CD1c-positive myeloid dendritic cell (primary cell): ENCODE measurements at regions not wholly inside any gene's neighbourhood (a gene's known extent, or its start where the extent isn't known, plus 50 kb on each side); places are given as distances from the start of the nearest gene placed in this dataset.

Experiments
- DNase-seq: peaks from one replicate; pipeline ENCODE4 v3.0.0-alpha.2; 2016; ENCODE audit errors: extremely low spot score

GRCh38 chr18:73235491-73235890 lies 367.7 kb upstream of the NETO1 start:
- DNase-seq: no peak

- no peak for DNase-seq
Measured at GRCh38 chr18:73232933-73233332, 365.1 kb upstream of the NETO1 start.

GRCh38 chr18:73220663-73221062 lies 352.9 kb upstream of the NETO1 start:
- DNase-seq: no peak

GRCh38 chr18:73218293-73218692 lies 350.5 kb upstream of the NETO1 start:
- no peak for DNase-seq

- DNase-seq: no peak
Measured at GRCh38 chr18:73214970-73215369, 347.2 kb upstream of the NETO1 start.

- no peak for DNase-seq
Measured at GRCh38 chr18:73212442-73212841, 344.7 kb upstream of the NETO1 start.

GRCh38 chr18:73201940-73202339 lies 334.2 kb upstream of the NETO1 start:
- DNase-seq: no peak

- DNase-seq: no peak
Measured at GRCh38 chr18:73199151-73199550, 331.4 kb upstream of the NETO1 start.

GRCh38 chr18:73189718-73190117 lies 321.9 kb upstream of the NETO1 start:
- no peak for DNase-seq

GRCh38 chr18:73168236-73168635 lies 300.4 kb upstream of the NETO1 start:
- no peak for DNase-seq

GRCh38 chr18:73164430-73164829 lies 296.6 kb upstream of the NETO1 start:
- no peak for DNase-seq

GRCh38 chr18:73163236-73163635 lies 295.4 kb upstream of the NETO1 start:
- DNase-seq: no peak

- DNase-seq: no peak
Measured at GRCh38 chr18:73156117-73156516, 288.3 kb upstream of the NETO1 start.

GRCh38 chr18:73153271-73153670 lies 285.5 kb upstream of the NETO1 start:
- no peak for DNase-seq

GRCh38 chr18:73151086-73151485 lies 283.3 kb upstream of the NETO1 start:
- no peak for DNase-seq

- DNase-seq: no peak
Measured at GRCh38 chr18:73150199-73150598, 282.4 kb upstream of the NETO1 start.

- DNase-seq: no peak
Measured at GRCh38 chr18:73147590-73147989, 279.8 kb upstream of the NETO1 start.

- no peak for DNase-seq
Measured at GRCh38 chr18:73144030-73144429, 276.2 kb upstream of the NETO1 start.

- DNase-seq: no peak
Measured at GRCh38 chr18:73136134-73136533, 268.3 kb upstream of the NETO1 start.

- no peak for DNase-seq
Measured at GRCh38 chr18:73124175-73124574, 256.4 kb upstream of the NETO1 start.

GRCh38 chr18:73121207-73121606 lies 253.4 kb upstream of the NETO1 start:
- DNase-seq: no peak

- no peak for DNase-seq
Measured at GRCh38 chr18:73120626-73121025, 252.8 kb upstream of the NETO1 start.

GRCh38 chr18:73119574-73119973 lies 251.8 kb upstream of the NETO1 start:
- DNase-seq: no peak

- no peak for DNase-seq
Measured at GRCh38 chr18:73118121-73118816, 250.5 kb upstream of the NETO1 start.
